ENCODE measurements at regions not wholly inside any gene's neighbourhood (a gene's known extent, or its start where the extent isn't known, plus 50 kb on each side); places are given as distances from the start of the nearest gene placed in this dataset.

- TF ChIP-seq POLR2A (IDR thresholded peaks at IDR 0.05; ENCODE audit: control extremely low read depth in 1 of 2, low read depth in 2 of 2, low read length in 2 of 2) (no peak), SP4 (IDR thresholded peaks at IDR 0.05; ENCODE audit: low read length) (no peak), MAX (IDR thresholded peaks at IDR 0.05) (no peak), SUZ12 (IDR thresholded peaks at IDR 0.05; ENCODE audit: low read length) (no peak), KDM1A (IDR thresholded peaks at IDR 0.05; ENCODE audit: borderline replicate concordance, low read length) (no peak), POLR2AphosphoS5 (IDR thresholded peaks at IDR 0.05; ENCODE audit: low read depth, low read length) (no peak)
These were observed 596.0 kb downstream of the XPNPEP1 start (continued) for GRCh38 chr10:109327266-109327665.
